Right renal cortex interstitium (tissue), 3 donors: ENCODE measurements at regions not wholly inside any gene's neighbourhood (a gene's known extent, or its start where the extent isn't known, plus 50 kb on each side); places are given as distances from the start of the nearest gene placed in this dataset.
A peak's percentile ranks its signal among the peaks of the same experiment; 100 is the strongest.

Experiments used
- DNase-seq, 3 donors: peaks; one replicate each; pipeline ENCODE4 v3.0.0-alpha.2; 2013; ENCODE audit warnings: low read depth in 3 of 3, low spot score in 2 of 3

DNA sequence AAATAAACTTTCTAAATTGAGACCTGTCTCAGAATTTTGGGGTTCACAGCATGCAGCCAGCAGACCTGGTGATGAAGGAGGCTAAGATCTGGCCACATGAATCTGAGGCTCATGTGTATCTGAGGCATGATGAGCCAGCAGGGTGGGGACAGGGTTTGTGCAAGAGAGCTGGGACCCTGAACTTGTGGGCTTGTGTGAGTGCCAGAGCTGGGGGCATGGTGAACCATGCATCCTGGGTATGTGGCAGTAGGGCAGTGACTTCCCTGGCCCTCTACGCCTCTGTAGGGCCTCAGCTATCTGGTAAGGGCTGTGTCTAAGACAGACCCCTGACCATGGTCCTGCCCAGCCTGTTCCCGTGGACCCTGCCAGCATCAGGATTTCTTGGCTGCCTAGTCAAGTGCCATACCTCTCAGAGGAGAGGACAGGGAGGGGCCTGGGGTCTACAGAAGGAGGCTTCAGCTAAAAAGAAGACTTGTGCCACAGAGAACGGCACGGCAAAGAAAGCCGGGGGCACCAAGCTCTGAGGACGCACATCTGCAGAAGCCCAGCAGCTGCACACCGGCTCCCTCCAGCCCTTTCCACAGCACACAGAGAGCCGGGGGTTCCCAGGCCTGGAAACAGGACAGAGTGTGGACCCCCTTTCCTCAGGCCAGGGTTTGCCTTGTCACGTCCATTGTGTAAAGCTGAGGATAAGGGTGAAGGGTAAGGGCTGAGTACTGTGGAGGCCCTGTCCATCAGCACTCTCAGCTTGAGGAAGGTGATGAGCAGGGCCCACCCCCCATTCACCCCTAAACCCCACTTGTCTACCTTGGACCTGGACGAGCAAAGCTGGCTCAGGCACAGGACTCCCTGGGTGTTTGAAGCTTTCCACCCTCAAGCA is 130.1 kb downstream of the MRPL36 start:
- no peak for DNase-seq

GRCh38 chr5:1668141-1668721 is 131.4 kb downstream of the MRPL36 start:
- no peak for DNase-seq

- DNase-seq, result no peak
Measured at GRCh38 chr5:1667648-1668140, 131.9 kb downstream of the MRPL36 start.

DNA sequence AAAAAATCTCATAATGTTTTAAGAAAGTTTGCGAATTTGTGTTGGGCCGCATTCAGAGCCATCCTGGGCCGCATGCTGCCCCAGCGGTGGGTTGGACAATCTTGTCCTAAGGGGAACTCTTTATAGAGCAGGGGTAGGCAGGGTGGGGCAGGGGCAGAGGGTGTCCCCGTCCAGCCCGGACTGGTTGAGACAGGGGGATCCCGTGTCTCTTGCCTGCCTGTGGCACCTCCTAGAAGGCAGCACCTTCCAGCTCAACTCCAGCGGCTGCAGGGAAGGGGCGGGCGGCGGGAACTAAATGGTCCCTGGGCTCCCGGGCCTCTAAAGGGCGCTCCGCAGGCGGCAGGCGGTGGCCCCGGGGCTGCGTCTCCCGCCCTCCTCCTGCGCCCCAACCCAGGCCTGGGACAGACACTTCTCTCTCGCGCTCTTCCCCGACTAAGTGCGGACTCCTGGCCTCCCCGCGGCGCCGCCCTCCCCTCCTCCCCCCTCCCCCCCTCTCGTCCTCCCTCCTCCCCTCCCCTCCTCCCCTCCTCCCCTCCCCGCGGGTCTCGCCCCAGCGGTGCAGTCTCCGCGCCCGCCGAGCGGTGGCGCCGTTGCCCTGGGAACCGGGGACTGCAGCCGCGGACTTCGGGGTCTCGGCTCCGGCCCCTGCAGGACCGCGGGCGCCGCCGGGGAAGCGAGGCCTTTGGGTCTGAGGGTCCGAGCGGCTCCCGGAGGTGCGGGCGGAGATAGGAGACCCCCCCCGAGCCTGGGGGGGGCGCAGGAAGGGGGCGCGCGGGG is 132.6 kb downstream of the MRPL36 start:
- DNase-seq, result peak in 2 of 3 donors; percentile 39 to 52

GRCh38 chr5:1666221-1666620 is 133.4 kb downstream of the MRPL36 start:
- no peak for DNase-seq

DNA sequence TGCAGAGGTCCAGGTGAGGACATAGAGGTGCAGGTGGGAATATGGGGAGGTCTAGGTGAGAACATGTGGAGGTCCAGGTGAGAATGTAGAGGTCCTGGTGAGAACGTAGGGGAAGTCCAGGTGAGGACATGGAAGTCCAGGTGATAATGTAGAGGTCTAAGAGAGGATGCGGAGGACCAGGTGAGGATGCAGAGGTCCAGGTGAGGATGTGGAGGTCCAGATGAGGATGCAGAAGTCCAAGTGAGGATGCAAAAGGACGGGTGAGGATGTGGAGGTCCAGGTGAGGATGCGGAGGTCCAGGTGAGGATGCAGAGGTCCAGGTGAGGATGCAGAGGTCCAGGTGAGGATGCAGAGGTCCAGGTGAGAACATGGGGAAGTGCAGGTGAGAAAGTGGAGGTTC is 133.8 kb downstream of the MRPL36 start:
- DNase-seq, result no peak

GRCh38 chr5:1665231-1665630 is 134.4 kb downstream of the MRPL36 start:
- DNase-seq, result no peak

- no peak for DNase-seq
Measured at GRCh38 chr5:1663186-1663585, 136.5 kb downstream of the MRPL36 start.

DNA sequence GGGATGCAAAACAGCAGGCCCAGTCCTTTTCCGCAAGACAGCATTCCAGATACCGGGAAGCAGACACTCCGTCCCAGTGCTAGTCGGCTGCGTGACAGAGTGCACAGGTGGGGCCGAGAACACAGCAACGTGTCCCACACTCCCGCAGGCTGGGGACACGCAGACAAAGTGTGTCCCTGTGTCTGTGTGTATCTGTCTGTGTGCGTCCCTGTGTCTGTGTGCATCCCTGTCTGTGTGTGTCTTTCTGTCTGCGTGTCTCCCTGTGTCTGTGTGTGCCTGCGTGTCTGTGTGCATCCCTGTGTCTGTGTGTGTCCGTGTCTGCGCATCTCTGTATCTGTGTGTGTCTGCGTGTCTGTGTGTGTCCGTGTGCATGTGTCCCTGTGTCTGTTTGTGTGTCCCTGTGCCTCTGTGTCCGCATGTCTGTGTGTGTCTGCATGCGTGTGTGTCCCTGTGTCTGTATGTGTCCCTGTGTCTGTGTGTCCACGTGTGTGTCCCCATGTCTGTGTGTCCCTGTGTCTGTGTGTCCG is 137.0 kb downstream of the MRPL36 start:
- DNase-seq, result no peak

DNA sequence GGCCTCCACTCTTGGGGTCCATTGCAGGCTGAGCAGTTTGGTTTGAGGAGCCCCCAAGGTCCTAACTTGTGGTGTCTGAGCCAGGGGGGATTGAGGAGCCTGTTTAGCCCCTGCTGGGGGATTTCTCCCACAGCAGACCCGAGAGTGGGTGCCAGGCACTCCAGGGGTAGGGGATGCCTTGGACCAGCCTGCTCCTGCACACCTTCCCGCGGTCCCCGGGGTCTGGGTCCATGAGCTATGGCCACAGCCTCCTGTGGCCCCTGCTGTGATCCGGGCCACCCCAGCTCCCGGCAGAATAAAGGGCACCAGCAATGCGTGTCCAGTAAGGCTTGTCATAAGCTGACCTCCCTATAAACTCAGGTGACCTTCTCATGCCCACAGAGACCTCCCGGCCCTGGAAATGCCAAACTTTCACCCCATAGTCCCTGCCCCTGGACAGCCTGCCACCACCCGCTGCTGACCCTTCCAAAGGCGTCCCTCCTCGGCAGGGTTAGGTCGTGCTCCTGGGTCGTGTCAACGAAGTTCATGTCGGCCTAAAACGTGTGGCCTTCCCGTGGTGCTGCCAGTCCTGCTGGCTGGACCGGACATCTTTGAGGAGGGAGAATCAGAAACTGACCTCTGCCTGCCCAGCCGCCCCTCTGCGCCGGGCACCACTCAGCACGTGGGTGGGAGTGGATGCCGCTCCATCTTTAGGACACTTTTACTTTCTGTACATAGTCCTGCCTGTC is 137.6 kb downstream of the MRPL36 start:
- DNase-seq, result no peak

GRCh38 chr5:1661311-1661710 is 137.6 kb upstream of the LPCAT1 start:
- DNase-seq, result no peak

- DNase-seq, result no peak
Measured at GRCh38 chr5:1660511-1660910, 136.8 kb upstream of the LPCAT1 start.

- no peak for DNase-seq
Measured at GRCh38 chr5:1660001-1660400, 136.2 kb upstream of the LPCAT1 start.

DNA sequence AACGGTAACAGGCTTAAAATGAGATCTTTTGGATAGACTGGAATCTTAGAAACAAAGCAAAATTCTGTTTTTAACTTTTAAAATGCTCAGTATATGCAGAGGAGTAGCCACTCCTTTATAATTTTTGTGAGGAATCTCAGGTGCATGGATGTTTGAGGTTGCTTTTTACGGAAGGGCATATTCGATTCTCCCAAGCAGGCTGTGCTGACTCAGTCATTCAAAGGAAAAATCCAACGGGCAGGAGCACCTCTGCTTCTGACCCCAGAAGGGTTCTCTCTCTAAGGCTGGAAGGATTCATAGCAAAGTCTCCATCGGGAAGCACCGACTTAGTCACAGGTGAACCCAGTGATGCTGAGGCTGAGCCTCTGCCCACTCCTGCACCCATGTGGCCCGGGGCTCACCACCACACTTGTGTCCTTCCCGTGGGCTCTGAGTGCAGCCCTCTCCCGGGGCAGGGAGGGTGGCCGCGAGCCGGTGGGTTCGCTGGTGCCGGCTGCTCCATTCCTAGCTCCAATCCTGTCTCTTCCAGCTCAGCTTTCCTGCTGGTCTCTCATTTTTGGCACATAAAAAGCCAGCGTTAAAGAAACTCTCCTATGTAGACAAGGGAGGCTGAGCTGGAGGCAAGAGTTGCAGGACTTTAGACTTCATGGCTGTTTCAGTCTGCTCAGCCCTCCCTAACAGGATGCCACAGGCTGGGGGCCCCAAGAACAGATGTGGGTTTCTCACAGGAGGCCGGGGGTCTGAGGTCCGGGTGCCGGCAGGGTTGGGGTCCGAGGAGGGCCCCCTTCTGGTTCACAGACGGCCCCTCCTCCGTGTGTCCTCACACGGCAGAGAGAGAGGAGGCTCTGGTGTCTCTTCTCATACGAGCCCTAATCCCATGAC is 135.6 kb upstream of the LPCAT1 start:
- no peak for DNase-seq

GRCh38 chr5:1658665-1659064 is 134.9 kb upstream of the LPCAT1 start:
- no peak for DNase-seq

DNA sequence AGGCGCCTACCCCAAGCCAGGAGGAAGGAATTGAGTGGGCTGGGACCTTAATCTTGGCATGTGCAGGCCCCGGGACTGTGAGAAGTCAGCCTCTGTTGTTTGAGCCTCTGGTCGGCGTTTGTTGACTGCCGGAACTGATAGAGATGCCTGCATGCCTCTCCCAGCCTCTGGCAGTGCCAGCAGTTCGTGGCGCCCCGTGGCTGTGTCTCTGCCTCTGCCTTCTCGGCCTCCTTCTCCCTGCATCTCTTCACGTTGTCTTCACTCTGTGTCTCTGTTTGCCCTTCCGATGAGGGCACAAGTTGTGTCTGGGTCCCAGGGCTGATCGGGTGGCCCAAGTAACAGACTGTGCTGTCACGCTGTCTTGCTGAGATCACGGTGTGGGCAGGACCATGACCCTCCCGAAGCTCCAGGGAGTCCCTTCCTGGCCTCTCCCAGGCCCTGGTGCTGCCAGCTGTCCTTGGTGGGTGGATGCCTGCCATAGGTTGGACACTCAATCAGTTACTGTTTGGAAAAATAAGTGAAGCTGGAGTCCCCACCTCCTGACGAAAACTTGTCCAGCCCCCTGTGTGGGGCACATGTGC is 133.5 kb upstream of the LPCAT1 start:
- no peak for DNase-seq

DNA sequence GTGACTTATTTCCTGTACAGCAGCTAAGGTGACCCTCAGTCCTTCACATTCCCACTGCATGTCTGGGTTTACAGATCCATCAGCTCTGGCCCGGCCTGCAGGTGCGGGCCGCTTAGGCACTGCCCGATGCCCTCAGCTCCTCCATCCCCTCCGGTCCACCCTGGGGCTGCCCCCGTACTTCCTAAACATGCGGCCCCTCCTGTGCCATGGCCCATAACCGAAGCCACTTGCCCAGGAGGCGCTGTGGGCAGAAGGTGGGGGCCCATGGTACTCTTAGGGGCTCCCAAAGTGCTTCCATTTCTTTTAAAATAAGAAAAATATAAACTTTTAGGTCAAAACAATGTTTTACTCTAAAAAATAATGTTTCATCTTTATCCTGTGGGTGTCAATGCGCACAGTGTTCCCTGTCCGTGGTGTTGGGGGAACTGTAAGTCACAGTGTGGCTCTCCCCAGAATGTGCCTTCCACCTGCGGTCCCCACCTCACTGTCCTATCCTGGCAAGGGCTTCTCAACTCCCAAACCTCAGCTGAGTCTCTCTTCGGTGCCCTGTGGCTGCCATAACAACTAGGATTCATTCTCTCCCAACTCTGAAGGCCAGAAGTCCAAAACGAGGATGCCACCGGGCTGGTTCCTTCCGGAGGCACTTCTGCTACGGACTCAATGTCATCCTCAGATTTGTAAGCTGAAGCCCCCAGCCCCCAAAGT is 132.7 kb upstream of the LPCAT1 start:
- no peak for DNase-seq

DNA sequence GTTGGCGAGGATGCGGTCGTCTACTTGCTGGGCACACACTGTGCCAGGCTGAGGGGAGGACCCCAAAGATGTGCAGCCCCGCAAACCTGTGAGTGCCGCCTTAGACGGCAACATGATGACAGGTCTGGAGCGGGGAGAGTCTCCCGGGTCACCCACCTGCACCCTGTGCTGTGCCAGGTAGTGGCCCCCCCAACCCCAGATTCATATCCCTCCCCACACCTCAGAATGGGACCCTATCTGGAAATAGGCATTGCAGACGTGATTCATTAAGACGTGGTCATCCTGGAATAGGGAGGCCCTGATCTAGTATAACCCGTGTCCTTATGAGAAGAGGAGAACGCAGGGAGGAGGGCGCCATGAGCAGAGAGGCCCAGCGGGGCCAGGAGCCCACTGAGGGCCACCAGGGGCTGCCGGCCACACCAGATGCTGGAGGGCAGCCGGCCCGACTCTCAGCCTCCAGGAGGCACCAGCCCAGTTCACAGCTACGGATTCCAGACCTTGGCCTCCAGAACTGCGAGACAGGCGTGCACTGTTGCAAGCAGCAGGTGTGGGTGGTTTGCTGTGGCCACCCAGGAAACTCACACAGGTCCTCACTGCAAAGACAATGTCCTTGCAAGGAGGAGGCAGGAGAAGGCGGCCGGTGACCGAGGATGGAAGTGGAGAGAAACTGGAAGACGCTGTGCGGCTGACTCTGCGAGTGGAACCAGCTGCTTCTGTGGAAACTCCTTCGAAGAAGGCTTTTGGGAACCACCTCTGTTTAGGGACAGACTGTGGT is 131.9 kb upstream of the LPCAT1 start:
- no peak for DNase-seq
